Lower leg skin (tissue), 3 donors: ENCODE measurements at regions not wholly inside any gene's neighbourhood (a gene's known extent, or its start where the extent isn't known, plus 50 kb on each side); places are given as distances from the start of the nearest gene placed in this dataset.

ENCODE experiments used
- POLR2A ChIP-seq, 2 donors: fragments of 450-650 bp; IDR thresholded peaks; one replicate each; pipeline ENCODE4 v1.6.1; 2016 to 2017; ENCODE audit warnings: antibody characterized with exemption in 2 of 2, mild to moderate bottlenecking in 1 of 2, moderate library complexity in 1 of 2
- TF ChIP-seq, protein P1 (sequence below), 3 donors: fragments of 450-650 bp; IDR thresholded peaks; one replicate each; pipeline ENCODE4 v1.5.1; 2016; ENCODE audit warnings: antibody characterized with exemption in 3 of 3, mild to moderate bottlenecking in 3 of 3, moderate library complexity in 2 of 3

DNA sequence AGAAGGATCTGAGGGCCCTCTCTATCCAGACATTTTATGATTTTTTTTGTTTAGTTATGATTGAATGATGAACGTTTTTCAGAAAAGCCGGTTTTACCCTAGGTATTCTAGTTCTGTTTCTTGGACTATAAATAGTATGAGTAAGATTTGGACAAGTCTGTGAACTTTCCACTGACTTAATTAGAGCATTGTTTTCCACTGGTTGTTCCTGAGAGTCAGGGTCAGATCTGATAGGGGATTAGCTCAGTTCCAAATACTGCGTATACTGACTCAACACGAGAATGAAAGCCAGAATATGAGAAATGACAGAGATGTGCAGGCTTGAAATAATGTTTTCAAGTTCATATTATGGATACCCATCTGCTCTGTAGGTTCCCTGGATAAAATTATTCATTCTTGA lies 361.6 kb downstream of the AEBP2 start:
- TF ChIP-seq, protein P1, sequence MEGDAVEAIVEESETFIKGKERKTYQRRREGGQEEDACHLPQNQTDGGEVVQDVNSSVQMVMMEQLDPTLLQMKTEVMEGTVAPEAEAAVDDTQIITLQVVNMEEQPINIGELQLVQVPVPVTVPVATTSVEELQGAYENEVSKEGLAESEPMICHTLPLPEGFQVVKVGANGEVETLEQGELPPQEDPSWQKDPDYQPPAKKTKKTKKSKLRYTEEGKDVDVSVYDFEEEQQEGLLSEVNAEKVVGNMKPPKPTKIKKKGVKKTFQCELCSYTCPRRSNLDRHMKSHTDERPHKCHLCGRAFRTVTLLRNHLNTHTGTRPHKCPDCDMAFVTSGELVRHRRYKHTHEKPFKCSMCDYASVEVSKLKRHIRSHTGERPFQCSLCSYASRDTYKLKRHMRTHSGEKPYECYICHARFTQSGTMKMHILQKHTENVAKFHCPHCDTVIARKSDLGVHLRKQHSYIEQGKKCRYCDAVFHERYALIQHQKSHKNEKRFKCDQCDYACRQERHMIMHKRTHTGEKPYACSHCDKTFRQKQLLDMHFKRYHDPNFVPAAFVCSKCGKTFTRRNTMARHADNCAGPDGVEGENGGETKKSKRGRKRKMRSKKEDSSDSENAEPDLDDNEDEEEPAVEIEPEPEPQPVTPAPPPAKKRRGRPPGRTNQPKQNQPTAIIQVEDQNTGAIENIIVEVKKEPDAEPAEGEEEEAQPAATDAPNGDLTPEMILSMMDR (IDR thresholded peaks at IDR 0.05): no peak
- no peak for TF ChIP-seq POLR2A (IDR thresholded peaks at IDR 0.05)
